ENCODE measurements at regions not wholly inside any gene's neighbourhood (a gene's known extent, or its start where the extent isn't known, plus 50 kb on each side); places are given as distances from the start of the nearest gene placed in this dataset.

- DNase-seq = no peak
Observed at GRCh38 chr11:15780837-15781236, 575.5 kb downstream of the SOX6 start.

DNA sequence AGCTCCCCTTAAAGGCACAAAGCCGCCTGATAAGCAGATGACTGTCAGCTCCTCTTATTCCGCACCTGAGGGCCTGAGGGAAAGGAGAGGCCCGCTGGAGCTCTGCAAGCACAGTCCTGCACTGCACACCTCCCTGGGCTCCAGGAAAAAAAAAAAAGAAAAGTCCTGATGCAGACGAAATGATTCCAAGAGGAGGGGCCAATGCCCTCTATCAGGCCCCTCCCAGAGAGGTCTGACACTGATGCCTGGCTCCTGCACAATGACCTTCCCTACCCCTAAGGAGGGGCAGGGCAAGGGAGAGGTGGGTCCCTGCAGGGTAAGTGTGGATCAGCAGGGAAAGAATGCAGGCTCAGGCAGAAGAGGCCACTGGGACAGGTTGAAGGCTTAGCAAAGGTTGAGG is 572.7 kb downstream of the SOX6 start:
- no peak for DNase-seq

- DNase-seq = no peak
Observed at GRCh38 chr11:15793043-15793996, 563.0 kb downstream of the SOX6 start.

DNA sequence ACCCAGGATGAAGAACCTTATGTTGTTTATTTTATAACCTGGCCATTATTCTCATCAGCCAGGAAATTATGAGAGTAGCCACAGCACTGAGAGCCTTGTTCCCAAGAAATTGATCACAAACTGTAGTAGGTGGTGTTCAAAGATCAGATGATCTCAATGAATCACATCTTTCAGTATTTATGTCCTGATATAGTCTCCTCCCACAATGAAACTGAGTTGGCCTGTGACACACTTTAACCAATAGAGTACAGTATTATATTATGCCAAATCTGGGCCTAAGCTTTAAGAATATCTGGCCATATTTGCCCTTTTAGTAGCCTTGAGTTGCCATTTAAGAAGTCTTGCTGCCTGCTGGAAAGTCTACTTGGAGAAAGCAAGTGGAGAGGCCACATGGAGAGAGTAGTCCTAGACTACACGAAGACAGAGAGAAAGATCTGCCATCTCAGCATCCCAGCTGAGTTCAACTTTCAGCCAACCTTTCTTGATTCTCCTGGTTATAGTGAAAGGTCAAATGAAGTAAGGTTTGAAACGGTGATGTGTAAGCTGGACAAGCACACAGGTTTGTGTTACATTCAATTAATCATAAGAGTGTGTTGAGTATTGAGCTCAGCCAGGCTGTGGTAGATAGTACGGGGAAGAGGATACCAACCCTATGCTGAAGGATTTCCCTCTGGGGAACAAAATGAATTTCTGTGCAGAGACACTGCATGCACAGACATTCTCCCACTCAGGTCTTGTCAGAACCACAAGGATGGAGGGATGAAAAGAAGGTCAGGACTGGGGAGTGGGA is 561.8 kb downstream of the SOX6 start:
- DNase-seq = no peak

GRCh38 chr11:15795378-15795777 is 561.0 kb downstream of the SOX6 start:
- no peak for DNase-seq

GRCh38 chr11:15800111-15800800 is 556.1 kb downstream of the SOX6 start:
- peak; percentile 27 for DNase-seq

GRCh38 chr11:15801126-15801525 is 555.2 kb downstream of the SOX6 start:
- peak; percentile 41 for DNase-seq

DNA sequence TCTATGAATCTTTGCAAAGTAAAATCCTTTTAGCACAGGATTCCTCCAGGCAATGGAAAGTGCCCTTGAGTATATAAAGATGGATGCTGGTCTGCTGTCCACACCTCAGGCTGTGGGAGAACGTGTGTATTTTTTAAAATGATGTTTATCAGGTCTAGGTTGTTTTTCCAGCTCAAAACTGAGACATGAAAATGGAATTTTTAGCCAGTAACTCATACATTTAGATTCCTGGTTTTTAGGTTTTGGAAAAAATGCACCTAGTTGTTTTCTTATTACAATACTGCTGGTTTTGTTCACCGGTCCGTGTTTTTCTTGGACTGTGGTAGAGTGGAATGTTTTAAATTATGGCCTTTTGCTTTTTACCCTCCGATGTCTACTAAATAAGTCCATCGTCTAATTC is 554.7 kb downstream of the SOX6 start:
- no peak for DNase-seq

- DNase-seq = no peak
Observed at GRCh38 chr11:15805726-15806125, 550.6 kb downstream of the SOX6 start.

DNA sequence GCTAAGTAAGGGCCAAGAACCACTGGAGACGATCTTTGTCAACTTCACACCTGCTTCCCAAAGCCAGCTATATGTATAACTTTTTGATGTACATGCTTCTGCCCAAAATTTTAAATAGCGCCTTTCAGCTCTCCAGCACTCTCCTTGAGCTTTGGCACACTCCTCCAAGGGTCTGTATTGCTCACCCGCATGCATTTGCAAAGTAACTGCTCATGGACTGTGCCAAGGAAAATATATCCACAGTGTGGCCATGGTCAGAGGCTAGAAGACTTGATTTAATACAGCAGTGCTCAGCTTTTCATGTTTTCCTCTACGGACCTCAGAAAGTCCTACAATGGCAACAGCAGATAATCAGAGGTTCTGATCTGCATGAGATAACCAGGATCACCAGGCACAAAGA is 550.1 kb downstream of the SOX6 start:
- no peak for DNase-seq

- no peak for DNase-seq
Observed at GRCh38 chr11:15807827-15808226, 548.5 kb downstream of the SOX6 start.

- no peak for DNase-seq
Observed at GRCh38 chr11:15810082-15810481, 546.3 kb downstream of the SOX6 start.

- no peak for DNase-seq
Observed at GRCh38 chr11:15810525-15810924, 545.8 kb downstream of the SOX6 start.

DNA sequence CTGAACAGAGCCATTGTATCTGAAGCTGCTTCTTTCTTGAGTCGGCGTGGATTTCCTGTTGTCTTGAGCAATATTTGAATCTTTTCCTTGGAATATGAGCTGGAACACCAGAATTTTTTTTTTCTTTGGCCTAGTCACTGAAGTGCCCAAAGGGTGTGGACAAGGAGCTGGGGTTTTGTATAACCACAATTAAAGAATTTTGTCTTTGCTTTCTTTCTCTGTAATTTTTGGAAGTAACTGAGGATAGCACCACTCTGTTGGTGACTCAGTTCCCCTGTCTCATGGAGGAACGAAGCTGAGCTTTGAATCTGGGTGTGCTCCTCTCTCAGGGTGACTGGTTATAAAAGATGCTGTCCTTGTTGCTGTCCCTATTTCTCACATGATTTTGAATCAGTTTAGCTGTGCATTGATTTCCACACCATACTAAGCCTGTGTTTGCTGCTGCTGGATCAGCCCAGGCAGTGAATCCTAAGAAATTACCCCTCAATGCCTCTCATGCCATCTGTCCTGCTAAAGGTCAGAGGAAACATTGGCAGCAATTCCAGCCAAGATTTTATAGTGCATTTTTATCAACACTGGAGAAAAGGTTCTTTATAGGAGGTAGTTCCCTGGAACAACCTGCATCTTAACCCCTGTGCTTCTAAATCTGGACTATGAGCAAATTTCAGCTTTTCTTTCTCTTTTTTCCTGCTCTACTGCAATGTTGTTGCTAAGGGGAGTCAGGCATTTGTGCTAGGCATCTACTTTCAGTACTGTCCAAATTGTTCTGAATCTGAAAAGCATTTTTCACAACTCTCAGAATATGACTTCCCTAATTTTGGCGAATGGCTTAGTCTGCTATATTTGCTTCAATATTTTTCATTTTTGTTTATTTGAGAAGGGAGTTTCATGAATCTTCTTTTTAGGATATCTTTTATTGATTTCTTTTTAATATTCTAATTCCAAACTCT is 540.8 kb downstream of the SOX6 start:
- DNase-seq = no peak

DNA sequence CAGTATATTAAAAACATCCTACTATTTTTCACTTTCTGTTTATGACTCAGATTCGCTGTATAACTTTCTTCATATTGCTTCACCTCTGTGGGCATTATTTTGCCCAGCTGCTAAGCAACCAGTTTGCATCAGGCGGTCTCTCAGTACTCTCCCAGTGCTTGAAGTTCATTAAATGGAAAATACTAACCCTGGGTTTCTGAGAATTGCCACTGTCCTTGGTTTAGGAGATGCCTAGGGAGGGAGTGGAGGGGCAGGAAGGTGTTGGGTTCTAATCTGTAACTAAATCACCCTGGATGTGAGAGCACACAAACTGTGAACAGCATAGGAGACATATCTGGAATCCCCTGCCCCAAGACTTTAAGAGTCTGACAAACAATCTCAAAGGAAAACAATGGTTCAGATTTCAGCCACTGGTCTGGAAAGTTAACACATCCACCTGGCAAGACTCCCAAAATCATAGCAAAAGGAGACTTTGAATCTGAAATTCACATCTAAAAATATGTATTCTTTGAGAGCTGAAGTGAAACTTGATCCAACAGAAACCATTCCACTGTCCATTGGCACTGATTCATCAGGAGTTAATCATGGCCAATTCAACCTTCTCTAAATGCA is 540.0 kb downstream of the SOX6 start:
- DNase-seq = peak; percentile 24

DNA sequence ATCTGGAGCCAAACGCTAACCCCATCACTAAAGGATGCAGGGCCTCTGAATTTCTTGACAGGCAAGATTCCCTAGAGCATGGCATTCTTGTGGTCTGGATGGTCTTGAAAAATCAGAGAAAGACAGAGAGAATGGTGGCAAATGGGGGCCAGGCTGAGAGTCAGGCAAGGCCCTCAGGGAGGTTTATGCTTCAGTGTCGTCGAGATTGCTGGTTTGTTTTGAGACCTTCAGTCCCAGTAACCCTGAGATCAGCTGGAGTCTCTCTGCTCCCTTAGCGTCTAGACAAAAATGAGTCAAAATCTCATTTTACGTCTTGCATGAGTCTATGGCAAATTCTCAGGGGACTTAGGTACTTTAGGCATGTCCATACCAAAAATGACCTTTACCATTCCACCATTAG is 539.3 kb downstream of the SOX6 start:
- DNase-seq = no peak

DNA sequence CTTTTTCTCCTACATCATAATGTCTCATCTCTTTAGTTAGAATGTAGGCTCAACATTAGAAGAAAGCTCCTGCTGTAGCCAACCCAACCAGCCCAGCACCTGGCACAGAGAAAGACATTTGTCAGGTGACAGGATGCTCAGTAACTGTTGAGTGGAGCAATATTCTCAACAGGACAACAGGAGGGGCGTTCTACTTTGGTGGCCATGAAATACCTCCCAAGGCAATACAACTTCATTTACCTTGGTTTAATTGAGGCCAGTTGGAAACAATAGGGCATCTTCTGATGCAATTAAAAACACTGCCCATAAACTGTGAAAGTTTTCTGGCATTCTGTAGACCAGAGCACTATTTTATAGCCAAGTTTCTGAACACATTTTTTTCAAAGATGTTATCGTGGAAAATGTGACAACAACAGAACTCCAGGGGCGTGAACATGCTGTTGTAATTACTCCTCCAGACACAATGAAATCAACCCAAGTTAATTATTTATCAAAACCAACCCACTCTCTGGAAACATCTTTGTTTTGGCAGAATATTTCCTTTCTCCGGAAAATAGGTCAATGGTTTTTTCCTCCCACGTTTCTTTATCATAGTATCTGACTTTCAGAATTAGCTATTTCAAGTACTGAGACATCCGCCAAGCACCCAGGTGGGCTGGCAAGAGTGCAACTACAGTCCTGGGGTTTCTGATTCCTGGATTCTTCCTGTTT is 538.1 kb downstream of the SOX6 start:
- DNase-seq = peak; percentile 15

DNA sequence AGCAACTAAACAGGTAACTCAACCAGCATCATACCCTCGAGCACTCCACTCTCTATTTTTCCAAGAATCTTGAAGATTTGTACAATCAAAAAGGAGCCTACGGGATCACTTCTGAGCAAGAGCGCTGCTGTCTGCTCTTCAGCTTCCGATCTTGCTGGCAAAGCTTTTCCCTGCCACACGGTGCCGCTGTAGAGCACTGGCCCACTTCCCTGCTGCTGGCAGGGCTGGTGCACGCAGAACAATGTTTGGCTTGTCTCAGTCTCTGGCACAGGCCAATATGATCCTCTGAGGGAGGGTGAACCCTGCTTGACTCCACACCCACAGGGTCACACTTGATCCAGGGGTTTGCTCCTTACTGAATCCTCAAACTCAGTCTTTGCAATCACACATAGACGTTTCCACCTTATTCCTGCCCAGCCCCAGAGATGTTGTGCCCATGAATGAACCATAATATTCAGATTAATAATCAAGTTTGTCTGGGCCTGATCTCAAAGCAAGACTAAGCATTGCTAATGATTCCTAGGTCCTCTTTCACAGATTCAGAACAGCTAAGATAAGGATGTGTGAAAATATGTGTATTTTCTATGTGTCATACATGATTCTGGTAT is 536.6 kb downstream of the SOX6 start:
- DNase-seq = peak; percentile 68

DNA sequence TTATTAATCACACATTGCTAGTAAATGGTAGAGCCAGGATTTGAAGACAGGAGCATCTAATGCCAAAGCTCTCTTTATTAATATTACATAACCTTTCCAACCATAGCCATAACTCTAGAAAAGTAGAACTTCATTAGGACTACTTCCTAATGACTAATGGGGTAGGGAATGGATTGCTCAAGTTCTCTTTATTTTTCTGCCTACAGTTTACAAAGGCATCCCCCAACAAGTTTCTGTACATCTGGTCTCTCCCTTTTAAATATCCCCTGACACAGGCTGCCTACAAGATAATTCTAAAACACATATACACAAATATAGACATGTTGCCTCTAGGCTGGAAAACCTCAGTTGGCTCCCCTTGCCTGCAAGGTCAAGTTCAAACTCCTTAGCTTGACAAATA is 534.9 kb downstream of the SOX6 start:
- no peak for DNase-seq

DNA sequence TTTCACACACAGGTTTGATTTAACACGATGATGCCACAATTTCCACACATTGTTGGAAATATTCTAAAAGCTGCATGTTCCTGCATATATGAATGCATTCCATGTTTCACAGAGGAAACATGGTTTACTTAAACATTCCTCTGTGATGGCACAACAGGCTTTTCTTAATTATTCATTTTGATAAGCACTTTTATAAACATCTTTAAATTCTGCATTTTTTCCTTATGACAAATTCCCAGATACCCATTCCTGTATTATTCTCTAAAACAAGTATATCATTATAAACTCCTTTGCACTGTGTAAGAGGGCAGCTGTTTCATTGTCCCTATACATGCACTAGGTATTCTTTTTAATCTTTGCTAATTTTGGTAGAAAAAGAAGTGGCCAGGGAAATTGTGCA is 532.3 kb downstream of the SOX6 start:
- DNase-seq = no peak
